IPS-18c (cell line): ENCODE measurements at regions not wholly inside any gene's neighbourhood (a gene's known extent, or its start where the extent isn't known, plus 50 kb on each side); places are given as distances from the start of the nearest gene placed in this dataset.

Experiments used
- H3K4me3 ChIP-seq: 2 replicates; pipeline ENCODE4 v1.7.0; 2013; ENCODE audit warnings: low read depth, mild to moderate bottlenecking, low read length, moderate library complexity; ENCODE audit not compliant: insufficient read depth
- H3K9me3 ChIP-seq: one replicate; pipeline ENCODE4 v1.6.1; 2013; ENCODE audit warnings: mild to moderate bottlenecking, low read length, moderate library complexity; ENCODE audit not compliant: control insufficient read depth, insufficient read depth

DNA sequence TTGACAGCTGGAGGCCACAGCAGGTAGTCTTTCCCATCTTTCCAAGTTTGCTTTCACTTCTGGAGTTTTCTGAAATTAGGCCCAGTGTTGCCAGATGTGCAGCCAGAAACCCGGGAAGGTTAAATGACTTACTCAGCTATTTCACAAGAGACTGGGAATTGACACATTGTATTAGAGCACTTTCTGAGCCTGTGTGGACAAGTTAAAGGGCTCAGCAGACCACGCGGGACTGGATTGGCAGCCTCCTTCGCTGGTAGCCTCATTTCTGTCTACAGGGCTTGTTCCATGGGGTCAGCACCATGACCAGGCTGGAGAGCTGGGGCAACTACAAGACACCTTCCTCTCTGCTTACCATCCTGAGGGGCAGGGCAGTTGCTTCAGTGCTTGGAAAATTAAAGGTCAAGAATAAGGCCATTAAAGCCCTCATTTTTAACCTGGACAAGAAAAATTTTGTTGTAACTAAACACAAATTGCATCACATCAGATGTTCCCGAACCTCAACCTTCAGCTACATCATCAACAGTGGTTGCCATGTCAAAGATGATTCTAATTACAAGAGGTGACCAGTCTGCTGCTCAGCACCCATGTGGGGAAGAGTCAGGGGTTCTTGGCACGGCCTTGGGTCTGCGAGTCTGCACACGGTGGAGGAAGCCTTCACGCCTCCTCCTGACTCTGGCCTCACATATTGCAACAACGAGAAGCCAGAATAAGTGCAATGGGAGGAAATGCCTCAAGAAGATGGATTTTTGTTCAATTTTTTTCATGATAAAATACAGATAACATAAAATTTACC lies 279.5 kb upstream of the RAB6C start:
- Histone ChIP-seq H3K4me3 (no peak overlapping the region), H3K9me3 (no peaks in the 10 kb centered on the region)

DNA sequence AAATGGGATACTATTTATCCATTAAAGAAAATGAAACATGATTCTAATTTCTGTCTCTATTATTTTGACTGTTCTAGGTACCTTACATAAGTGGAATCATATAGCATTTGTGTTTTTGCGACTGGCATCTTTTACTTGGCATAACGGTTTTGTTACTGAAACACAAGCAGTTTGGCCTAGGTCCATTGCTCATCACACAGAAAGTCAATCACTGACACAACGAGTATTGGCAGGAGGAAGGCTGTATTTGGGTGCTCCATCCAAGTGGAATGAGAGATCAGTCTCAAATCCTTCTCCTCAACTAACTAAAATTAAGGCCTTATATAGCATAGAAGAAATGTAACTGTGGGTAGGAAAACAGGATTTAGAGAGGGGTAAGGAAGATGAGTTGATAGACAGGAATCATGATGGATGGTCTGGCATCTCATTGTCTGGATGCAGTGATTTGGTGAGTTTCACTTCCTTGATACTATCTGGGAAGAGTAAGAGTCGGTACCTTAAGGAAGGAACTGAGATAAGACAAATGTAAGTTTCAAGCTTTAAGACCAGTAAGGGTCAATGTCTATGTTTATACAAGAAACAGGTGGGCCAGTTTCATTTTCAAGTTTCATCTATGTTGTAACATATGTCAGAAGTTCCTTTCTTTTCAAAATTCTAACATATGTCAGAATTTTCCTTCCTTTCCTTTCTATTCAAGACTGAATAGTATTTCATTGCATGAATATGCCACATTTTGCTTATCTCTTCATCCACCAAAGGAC lies 276.9 kb upstream of the RAB6C start:
- H3K9me3 ChIP-seq = no peaks in the 10 kb centered on the region
- no peak overlapping the region for H3K4me3 ChIP-seq

DNA sequence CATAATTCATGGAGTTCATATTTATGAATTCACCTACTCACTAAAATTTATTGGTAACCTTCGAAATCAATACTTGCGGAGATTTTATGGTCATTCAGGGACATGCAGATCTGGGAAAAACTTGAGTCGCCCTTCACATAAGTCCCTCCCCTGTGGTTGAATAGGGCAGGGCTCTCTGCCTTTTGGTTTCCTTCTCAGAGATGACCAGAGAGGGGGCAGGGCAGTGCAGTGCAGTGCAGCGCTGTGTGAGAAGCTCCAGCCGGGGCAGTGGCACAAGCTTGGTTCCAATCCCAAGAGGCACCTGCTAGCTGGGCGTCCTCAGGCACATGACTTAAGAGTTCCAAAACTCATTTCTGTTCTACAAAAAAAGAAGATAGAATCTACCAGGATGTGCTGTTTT lies 274.4 kb upstream of the RAB6C start:
- no peak overlapping the region for H3K4me3 ChIP-seq
- peaks cover 2% of the 10 kb centered on the region for H3K9me3 ChIP-seq

DNA sequence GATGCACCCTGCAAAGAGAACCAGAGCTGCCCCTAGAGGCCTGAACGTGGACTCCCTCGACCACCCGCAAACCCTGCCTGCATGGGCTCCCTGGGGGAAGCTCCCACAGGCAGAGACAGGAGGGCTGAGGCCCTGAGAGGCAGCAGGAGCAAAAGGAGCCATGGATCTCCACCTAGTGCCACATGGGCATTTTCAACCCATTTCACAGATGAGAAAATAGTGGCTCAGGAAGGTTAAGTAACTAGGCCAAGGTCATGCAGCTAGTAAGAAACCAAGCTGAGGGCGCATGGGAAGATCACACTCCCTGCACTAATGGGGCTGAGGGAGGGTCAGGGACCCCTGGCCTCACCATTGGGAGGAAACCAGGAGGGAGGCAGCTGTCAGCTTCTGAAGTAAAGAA lies 271.7 kb upstream of the RAB6C start:
- Histone ChIP-seq H3K4me3 (no peak overlapping the region), H3K9me3 (peaks cover 4% of the 10 kb centered on the region)

DNA sequence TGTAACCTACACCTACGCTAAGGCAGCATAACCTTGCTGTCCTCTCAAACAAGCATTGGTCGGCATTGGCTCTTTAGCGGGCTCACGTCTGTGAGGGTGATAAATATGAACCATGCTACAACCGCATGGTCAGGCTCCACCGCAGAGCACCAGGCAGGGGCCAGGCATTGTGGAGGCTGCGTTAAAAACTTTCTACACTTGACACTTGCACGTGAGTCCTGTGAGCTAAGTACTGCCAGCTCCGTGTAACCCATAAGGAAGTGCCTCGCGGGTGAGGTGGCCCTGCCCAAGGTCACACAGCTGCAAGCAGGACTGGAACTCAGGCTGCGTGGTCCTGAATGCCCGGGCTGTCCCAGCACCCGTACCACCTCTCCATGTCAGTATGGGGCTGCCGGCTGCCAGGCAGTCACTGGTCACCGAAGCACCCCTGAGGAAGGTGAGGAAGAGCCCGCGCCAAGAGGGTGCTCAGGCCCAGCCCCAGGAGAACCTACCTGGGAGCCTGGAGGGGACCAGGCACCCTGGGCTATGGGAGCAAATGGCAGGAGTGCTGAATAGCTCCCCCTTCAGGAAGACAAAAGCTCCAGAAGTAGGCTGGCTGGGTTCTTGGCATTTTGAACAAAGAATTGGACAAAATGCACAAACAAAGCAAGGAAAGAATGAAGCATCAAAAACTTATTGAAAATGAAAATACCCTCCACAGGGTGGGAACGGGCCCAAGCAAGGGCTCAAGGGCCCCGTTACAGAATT lies 271.1 kb upstream of the RAB6C start:
- Histone ChIP-seq H3K4me3 (no peak overlapping the region), H3K9me3 (peaks cover 6% of the 10 kb centered on the region)

DNA sequence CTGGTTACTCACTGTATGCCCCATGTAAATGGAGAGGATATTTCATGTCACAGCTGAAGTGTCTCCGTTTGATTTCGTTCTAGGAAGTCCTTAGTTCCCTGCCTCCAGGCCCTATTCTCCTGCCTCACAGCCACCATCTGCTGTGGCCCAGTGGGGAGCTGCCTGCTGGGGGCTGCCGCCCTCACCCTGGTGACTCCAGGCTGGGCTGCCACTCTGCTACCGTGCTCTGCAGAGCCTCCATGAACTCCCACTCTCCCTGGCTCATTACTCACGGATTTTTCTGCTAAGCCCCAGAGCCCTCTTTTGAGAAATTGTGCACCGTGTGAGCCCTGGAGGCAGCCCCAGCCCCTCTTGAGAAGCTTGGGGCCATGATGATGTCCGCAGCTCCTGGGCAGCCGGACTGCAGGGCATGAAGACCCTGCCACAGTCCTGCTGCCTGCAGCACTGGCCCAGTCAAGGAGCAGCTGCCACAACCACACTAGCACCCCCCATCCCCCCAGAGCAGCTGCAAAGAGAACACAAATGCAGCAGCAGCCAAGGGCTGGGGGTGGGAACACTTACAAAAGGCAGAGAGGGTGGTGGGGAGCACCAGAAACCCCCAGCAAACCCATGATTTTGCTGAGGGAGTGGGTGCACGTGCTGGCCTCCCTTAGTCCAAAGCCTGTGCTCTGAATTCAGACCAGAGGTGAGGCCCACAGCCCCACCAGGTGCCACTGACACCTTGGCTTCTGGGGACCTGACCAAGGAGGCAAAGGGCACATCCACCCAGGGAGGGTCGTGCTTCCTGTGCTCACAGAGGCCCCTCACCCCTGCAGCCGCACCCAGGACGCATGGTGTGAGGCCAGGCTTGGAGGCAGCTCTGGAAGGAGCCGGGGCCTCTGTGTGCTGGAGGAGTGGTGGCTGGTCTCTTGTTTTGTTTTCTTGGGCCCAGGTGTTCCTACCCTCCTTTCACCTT lies 270.2 kb upstream of the RAB6C start:
- Histone ChIP-seq H3K9me3 (peaks cover 6% of the 10 kb centered on the region), H3K4me3 (no peak overlapping the region)

DNA sequence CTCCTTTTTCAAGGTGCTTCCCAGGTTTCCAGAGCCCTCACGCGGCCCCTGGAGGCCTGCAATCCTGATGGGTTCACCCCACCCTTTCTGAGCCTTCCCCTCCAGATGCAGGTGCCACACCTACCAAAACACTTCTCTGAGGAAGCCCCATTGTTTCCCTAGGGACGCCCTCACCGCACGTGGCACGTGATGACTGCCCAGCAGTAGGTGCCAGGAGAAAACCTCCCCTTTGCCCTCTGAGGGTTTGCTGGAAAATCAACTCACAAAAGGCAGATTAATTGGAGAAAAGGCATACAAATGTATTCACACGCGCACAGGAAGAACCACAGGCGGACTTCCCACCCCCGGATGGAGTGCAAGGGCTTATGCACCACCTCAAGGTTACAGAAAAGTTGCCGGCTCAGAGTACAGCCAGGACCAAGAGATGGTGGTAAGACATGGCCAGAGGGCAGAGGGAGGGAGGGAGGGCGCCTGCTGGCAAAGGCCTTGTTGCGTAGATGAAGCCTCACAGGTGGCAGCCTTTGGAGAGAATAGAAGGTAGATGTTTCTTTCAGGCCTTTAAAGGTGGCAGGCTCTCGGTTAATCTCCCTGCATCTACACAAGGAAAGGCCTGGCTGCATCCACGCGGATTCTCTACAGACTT lies 269.4 kb upstream of the RAB6C start:
- H3K4me3 ChIP-seq = no peak overlapping the region
- H3K9me3 ChIP-seq = peaks cover 6% of the 10 kb centered on the region

DNA sequence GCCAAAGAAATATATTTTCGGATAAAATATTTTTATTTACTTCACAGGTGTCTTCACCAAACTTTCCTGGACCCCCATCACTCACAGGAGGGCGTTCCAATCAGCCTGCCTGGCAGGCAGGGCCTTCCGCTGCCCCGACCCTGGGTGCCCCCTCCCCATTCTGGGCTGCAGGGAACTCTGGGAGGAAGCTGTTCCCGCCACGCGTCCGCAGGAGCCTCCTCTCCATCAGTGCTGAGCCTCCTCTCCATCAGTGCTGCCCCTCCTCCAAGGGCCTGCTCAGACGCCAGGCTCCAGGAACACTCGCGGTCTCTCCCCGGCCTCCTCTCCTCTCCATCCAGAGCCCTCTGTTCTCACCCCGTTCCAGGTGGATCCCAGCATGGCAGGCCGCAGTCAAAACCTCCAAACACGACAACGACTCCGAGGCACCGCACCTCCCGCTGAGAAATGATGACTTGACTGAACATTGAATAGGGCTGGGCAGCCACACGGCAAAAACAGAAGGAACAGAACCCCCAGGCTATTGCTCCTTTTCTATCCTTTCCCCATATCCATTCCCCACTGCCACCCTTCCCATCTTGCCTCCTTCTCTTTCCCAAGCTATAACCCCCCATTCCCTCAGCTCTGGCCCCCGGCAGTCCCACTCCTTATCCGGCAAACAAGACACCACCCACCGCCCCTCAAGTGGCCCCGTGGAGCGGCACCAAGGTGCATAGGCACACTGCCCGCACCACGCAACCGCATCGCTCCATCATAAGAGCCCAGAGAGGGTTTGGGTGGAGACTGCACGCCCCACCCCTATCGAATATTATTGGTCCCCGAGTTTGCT lies 268.6 kb upstream of the RAB6C start:
- peaks cover 6% of the 10 kb centered on the region for H3K9me3 ChIP-seq
- H3K4me3 ChIP-seq = no peak overlapping the region

DNA sequence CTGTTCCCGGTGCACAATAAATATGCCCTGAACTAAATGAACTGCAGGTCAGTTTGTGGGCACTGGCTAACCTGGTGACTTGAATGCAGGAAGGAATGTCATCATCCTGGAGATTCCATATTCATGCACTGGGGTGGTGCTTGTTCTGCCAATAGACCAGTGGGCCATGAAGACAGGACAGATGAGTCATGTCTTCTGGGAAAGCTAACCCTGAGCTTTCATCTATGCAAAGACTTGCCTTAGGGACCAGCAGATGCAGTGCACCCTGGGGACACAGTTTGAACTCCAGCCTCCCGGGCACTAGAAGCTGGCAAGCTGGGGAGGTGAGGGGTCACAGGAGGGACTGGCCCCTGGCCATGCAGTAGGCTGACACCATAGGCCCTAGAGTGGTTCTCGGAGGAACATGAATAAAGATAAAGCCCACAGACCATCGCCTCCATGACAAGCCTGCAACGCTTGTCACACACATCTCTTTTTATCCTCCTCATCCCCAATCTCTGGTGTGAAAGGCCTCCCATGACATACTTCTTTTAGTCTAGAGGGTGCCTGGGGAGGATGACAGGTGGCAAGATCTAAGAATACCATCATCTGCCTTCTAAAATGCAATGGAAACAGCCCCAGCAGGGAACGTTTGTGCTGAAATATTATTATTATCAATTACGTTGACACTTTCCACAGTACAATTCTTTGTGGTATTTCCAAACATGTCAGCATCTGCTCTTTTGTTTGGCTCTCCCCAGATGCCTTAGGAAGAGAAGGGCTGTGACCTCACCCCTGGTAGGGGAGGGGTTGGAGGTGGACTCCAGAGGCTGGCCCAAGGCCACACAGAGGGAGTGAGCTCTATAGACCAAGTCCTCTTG lies 267.4 kb upstream of the RAB6C start:
- H3K9me3 ChIP-seq = peaks cover 6% of the 10 kb centered on the region

DNA sequence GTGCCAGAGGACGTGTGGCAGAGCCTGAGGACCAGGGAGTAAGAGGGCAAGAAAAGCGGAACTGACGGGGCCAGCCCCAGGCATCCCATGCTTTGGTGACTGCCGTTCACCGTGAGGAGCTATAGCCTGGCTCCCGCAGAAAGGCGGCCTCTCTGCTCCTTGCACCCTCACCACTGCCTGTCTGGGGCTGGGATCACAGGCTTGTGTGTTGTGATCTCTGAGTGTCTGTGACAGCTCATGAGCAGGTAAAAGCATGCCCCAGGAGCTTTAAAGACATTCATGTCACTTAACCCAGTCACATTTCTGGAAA lies 266.8 kb upstream of the RAB6C start:
- H3K4me3 ChIP-seq = no peak overlapping the region
- peaks cover 6% of the 10 kb centered on the region for H3K9me3 ChIP-seq

More for the DNA sequence above, 267.4 kb upstream of the RAB6C start:
- no peak overlapping the region for H3K4me3 ChIP-seq

DNA sequence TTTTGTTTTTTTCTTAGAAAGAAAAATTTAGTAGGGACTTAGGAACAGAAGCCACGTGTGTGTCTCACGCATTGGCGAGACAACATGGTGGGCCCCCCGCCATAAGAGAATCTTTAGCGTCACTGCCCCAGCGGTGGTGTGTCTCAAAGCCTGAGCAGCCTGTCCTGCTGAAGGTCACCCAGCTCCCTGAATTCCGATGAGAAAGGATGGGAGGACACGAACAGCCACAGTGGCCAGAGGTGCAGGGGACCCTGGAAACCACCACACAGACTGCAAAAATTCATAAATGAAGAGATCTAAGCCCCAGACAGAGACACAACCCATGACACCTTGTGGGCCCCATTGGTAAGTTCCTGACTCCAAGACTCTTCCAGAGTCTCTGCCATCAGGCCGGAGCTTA lies 266.1 kb upstream of the RAB6C start:
- Histone ChIP-seq H3K9me3 (peaks cover 6% of the 10 kb centered on the region), H3K4me3 (no peak overlapping the region)

DNA sequence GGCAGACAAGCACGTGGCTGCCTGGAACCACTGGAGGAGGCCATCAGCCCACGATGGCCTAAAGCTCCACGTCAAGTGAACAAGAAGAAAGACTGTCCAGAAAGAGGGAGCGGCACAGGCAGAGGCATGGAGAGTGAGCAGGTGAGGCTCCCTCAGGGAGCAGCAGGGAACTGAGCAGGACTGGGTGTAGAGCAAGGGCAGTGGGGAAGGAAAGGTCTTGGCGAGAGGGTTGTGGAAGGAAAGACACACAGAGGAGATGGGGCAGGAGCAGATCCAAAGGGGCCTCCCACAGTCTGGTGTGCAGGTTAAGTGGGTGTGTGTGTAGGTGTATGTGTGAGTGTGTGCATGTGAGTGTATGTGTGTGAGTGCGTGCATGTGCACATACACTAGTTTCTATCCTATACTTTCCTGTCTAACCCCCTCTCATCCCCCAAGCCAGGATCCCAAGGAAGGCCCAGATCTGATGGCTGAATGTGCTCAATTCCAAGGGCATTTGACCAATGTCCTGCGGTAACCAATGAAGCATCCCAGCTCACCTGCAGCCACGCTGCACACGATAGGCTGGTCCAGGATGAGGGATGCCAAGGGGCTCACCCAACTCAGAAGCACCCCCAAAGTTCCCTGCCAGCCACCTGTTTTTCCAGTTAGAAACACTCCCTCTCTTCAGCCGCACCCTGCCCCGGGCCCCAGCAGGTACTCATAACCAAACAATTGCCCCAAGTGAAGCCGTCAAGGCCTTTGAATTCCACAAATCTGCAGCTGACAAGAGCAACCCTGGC lies 262.5 kb upstream of the RAB6C start:
- Histone ChIP-seq H3K4me3 (no peak overlapping the region), H3K9me3 (peaks cover 2% of the 10 kb centered on the region)

DNA sequence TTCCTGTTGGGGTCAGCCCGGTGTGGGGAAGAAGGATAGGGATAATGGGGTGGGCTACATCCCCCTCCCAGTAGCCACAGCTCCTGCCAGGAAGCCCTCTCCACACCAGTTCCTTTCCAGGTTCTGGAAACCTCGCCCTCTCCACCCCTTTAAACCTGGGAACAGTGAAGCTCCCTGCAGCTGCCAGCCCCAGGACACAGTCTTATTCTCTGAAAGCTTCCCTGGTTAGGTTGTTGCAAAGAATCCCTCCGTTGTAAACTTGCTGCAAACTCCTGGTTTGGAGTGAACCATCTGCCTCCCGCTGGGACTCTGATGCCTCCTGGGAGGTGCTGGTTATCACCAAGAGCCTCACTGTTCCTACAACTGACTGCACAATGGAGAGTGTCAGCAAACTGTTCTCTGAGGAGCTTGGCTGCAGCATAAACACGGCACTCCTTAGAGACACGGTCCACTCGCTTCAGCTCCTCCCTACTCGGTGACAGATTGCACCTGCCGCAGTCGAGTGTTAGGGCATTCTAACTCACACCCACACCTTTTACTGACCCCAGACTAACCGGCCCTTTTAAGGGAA lies 261.8 kb upstream of the RAB6C start:
- Histone ChIP-seq H3K4me3 (no peak overlapping the region), H3K9me3 (peaks cover 2% of the 10 kb centered on the region)

DNA sequence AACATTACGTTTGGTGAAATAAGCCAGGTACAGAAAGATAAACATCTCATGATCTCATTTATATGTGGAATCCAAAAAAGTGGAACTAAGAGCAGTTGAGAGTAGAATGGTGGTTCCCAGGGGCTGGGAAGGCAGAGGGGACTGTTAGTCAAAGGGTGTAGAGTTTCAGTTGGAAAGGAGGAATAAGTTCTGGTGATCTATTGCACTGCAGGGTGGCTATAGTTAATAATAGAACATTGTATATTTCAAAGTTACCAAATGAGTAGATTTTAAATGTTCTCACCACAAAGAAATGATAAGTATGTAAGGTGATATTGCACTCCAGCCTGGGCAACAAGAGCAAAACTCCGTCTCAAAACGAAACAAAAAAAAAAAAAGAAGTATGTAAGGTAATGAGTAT lies 260.1 kb upstream of the RAB6C start:
- Histone ChIP-seq H3K9me3 (no peaks in the 10 kb centered on the region), H3K4me3 (no peak overlapping the region)
